ENCODE measurements at regions not wholly inside any gene's neighbourhood (a gene's known extent, or its start where the extent isn't known, plus 50 kb on each side); places are given as distances from the start of the nearest gene placed in this dataset.
"Not testable (repeated sequence)": the region's sequence is repeated elsewhere in the genome, so short reads cannot be mapped to it uniquely, and the experiment has no call there.

DNA sequence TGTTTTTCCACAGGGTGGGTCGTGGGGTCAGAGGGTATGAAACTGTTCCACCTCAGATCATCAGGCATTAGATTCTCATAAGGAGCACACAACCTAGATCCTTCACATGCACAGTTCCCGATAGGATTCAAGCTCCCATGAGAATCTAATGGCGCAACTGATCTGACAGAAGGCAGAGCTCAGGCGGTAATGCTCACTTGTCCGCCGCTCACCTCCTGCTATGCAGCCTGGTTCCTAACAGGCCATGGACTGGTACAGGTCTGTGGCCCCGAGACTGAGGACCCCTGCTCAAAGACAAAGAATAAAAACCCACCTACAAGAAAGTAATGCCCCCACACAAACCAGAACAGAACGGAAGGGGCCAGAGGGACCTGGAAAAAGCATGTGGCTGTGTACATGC is 76.1 kb upstream of the SNX9 start:
- Histone ChIP-seq H3K4me2 (ENCODE audit: low read length) (no peak overlapping the region), H3K9me3 (ENCODE audit: control insufficient read depth, low read length) (peaks cover 3% of the 10 kb centered on the region), H3K9ac (no peak overlapping the region), H3K79me2 (no peaks in the 10 kb centered on the region), H3K27me3 (ENCODE audit: control insufficient read depth, insufficient read depth, low read length) (no peaks in the 10 kb centered on the region), H3K4me1 (no peaks in the 10 kb centered on the region), H2AFZ (no peak overlapping the region), H3K27ac (no peak overlapping the region), H3K4me3 (ENCODE audit: low read depth, low read length) (no peak overlapping the region), H3K36me3 (ENCODE audit: control insufficient read depth, insufficient read depth, low read length) (no peaks in the 10 kb centered on the region)
- TF ChIP-seq, protein P1, sequence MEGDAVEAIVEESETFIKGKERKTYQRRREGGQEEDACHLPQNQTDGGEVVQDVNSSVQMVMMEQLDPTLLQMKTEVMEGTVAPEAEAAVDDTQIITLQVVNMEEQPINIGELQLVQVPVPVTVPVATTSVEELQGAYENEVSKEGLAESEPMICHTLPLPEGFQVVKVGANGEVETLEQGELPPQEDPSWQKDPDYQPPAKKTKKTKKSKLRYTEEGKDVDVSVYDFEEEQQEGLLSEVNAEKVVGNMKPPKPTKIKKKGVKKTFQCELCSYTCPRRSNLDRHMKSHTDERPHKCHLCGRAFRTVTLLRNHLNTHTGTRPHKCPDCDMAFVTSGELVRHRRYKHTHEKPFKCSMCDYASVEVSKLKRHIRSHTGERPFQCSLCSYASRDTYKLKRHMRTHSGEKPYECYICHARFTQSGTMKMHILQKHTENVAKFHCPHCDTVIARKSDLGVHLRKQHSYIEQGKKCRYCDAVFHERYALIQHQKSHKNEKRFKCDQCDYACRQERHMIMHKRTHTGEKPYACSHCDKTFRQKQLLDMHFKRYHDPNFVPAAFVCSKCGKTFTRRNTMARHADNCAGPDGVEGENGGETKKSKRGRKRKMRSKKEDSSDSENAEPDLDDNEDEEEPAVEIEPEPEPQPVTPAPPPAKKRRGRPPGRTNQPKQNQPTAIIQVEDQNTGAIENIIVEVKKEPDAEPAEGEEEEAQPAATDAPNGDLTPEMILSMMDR (IDR thresholded peaks at IDR 0.05), result no peak

DNA sequence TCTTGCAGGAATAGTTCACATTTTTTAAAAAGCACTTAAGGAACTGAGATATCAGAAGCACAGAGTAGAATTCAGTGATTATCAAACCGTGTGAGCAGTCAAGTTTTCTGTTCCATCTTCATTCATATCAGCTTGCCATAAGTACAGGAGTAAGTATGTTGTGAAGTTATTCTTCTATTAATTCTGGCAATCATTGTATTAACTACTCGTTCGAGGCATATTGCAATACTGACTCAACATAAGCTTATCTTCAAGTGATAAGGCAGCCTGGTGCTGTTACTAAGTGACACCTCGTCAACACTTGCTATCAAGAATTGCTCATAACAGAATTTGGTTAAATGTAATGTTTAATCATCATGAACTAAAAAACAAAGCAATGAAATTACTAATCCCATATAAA is 75.7 kb upstream of the SNX9 start:
- no peaks in the 10 kb centered on the region for H3K79me2 ChIP-seq
- no peak overlapping the region for H3K9ac ChIP-seq
- no peak overlapping the region for H2AFZ ChIP-seq
- no peaks in the 10 kb centered on the region for H3K4me1 ChIP-seq
- H3K27ac ChIP-seq, result no peak overlapping the region
- no peaks in the 10 kb centered on the region for H3K36me3 ChIP-seq (ENCODE audit: control insufficient read depth, insufficient read depth, low read length)
- H3K4me3 ChIP-seq (ENCODE audit: low read depth, low read length), result no peak overlapping the region
- no peaks in the 10 kb centered on the region for H3K27me3 ChIP-seq (ENCODE audit: control insufficient read depth, insufficient read depth, low read length)
- TF ChIP-seq, protein P1 (IDR thresholded peaks at IDR 0.05), result no peak
- peaks cover 3% of the 10 kb centered on the region for H3K9me3 ChIP-seq (ENCODE audit: control insufficient read depth, low read length)
- no peak overlapping the region for H3K4me2 ChIP-seq (ENCODE audit: low read length)

DNA sequence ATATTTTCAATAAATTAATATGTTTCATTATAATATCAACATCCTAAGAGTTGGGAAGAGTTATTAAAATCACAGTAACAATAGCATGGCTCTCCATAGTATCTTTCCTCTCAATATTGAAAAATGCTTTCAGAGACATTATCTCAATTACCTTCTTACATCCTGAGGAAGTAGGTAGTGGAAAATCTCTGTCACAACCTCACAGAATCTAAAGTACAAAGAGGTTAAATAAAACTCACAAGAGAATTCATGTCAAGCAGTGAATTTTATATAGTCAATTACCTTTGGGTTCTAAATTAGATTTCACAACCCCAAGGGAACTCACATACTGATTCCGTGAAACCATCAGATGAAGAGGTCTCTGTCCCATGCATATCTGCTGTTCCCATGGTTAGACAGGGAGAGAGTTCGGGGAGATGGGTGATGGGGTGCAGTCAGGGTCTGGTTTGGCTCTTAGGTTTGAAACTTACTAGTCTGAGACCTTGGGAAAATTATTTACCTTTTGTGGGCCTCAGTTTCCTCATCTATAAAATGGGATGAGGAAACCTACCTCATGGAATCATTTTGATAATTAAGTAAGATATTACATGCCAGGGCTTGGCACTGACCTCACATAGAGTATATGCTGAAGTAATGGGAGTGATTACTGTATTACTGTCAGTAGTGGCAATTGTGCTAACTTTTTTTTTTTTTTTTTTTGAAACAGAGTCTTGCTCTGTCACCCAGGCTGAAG is 74.0 kb upstream of the SNX9 start:
- TF ChIP-seq, protein P1 (IDR thresholded peaks at IDR 0.05), result no peak
- H3K4me1 ChIP-seq, result no peaks in the 10 kb centered on the region
- H3K79me2 ChIP-seq, result no peaks in the 10 kb centered on the region
- no peak overlapping the region for H3K9ac ChIP-seq
- no peaks in the 10 kb centered on the region for H3K27me3 ChIP-seq (ENCODE audit: control insufficient read depth, insufficient read depth, low read length)
- peaks cover 3% of the 10 kb centered on the region for H3K9me3 ChIP-seq (ENCODE audit: control insufficient read depth, low read length)
- H3K36me3 ChIP-seq (ENCODE audit: control insufficient read depth, insufficient read depth, low read length), result no peaks in the 10 kb centered on the region
- no peak overlapping the region for H3K4me2 ChIP-seq (ENCODE audit: low read length)
- H3K4me3 ChIP-seq (ENCODE audit: low read depth, low read length), result no peak overlapping the region
- no peak overlapping the region for H2AFZ ChIP-seq
- H3K27ac ChIP-seq, result no peak overlapping the region

DNA sequence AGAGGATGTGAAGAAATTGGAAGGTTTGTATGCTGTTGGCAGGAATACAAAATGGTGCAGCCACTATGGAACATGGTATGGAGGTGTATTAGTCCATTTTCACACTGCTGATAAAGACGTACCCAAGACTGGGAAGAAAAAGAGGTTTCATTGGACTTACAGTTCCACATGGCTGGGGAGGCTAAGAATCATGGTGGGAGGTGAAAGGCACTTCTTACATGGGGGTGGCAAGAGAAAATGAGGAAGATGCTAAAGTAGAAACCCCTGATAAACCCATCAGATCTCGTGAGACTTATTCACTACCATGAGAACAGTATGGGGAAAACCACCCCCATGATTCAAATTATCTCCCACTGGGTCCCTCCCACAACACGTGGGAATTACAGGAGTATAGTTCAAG is 72.1 kb upstream of the SNX9 start:
- H3K27ac ChIP-seq, result not testable (repeated sequence)

DNA sequence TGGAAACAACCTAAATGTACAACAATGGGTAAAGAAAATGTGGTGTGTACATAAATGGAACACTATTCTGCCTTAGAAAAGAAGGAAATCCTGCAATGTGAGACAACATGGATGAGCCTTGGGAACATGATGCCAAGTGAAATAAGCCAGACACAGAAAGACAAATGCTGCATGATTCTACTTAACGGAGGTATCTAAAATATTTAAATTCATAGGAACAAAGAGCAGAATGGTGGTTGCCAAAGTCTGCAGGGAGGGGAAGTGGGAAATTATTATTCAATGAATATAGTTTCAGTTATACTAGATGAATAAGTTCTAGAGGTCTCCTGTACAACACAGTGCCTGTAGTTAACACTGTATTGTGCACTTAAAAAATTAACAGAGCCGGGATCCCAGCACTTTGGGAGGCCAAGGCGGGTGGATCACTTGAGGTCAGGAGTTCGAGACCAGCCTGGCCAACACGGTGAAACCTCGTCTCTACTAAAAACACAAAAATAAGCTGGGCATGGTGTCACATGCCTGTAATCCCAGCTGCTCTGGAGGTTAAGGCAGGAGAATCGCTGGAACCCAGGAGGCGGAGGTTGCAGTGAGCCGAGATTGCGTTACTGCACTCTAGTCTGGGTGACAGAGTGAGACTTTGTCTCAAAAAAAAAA is 71.4 kb upstream of the SNX9 start:
- Histone ChIP-seq H3K27ac (no peak overlapping the region), H3K27me3 (ENCODE audit: control insufficient read depth, insufficient read depth, low read length) (no peaks in the 10 kb centered on the region), H3K4me3 (ENCODE audit: low read depth, low read length) (no peak overlapping the region), H2AFZ (no peak overlapping the region), H3K36me3 (ENCODE audit: control insufficient read depth, insufficient read depth, low read length) (no peaks in the 10 kb centered on the region), H3K4me1 (no peaks in the 10 kb centered on the region), H3K9me3 (ENCODE audit: control insufficient read depth, low read length) (peaks cover 3% of the 10 kb centered on the region), H3K4me2 (ENCODE audit: low read length) (no peak overlapping the region), H3K79me2 (no peaks in the 10 kb centered on the region), H3K9ac (no peak overlapping the region)
- TF ChIP-seq, protein P1 (IDR thresholded peaks at IDR 0.05), result no peak

More for the DNA sequence above, 72.1 kb upstream of the SNX9 start:
- H3K27me3 ChIP-seq (ENCODE audit: control insufficient read depth, insufficient read depth, low read length); H3K4me2 ChIP-seq (ENCODE audit: low read length); H3K9me3 ChIP-seq (ENCODE audit: control insufficient read depth, low read length); H3K36me3 ChIP-seq (ENCODE audit: control insufficient read depth, insufficient read depth, low read length); H3K79me2 ChIP-seq; H3K4me1 ChIP-seq; H3K9ac ChIP-seq; H2AFZ ChIP-seq; H3K4me3 ChIP-seq (ENCODE audit: low read depth, low read length): not testable (repeated sequence)

DNA sequence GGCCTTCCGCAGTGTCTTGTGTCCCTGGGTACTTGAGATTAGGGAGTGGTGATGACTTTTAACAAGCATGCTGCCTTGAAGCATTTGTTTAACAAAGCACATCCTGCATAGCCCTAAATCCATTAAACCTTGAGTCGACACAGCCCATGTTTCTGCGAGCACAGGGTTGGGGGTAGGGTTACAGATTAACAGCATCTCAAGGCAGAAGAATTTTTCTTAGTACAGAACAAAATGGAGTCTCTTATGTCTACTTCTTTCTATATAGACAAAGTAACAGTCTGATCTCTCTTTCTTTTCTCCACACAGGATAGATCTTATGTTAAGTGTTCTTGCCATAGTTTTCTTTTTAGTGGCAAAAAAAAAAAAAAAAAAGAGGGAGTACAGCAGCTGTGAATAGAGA is 70.2 kb upstream of the SNX9 start:
- H3K4me3 ChIP-seq (ENCODE audit: low read depth, low read length); H3K27me3 ChIP-seq (ENCODE audit: control insufficient read depth, insufficient read depth, low read length); H3K4me1 ChIP-seq; H3K4me2 ChIP-seq (ENCODE audit: low read length); H3K36me3 ChIP-seq (ENCODE audit: control insufficient read depth, insufficient read depth, low read length); H3K79me2 ChIP-seq; H2AFZ ChIP-seq; H3K27ac ChIP-seq; H3K9me3 ChIP-seq (ENCODE audit: control insufficient read depth, low read length); H3K9ac ChIP-seq: not testable (repeated sequence)
